ENCODE measurements at regions not wholly inside any gene's neighbourhood (a gene's known extent, or its start where the extent isn't known, plus 50 kb on each side); places are given as distances from the start of the nearest gene placed in this dataset.

- no peak overlapping the region for H3K27ac ChIP-seq (ENCODE audit: low read depth, low read length)
- H3K27me3 ChIP-seq (ENCODE audit: control insufficient read depth in 3 of 3, insufficient read depth in 3 of 3, low read length in 3 of 3) = no peaks in the 10 kb centered on the region
- peaks cover 0 to 3% (median 0%) of the 10 kb centered on the region in 3 donors for H3K4me1 ChIP-seq (ENCODE audit: control insufficient read depth in 3 of 3, insufficient read depth in 3 of 3, low read length in 3 of 3)
Observed at GRCh38 chr5:71771191-71771590, 52.1 kb downstream of the CARTPT start.

DNA sequence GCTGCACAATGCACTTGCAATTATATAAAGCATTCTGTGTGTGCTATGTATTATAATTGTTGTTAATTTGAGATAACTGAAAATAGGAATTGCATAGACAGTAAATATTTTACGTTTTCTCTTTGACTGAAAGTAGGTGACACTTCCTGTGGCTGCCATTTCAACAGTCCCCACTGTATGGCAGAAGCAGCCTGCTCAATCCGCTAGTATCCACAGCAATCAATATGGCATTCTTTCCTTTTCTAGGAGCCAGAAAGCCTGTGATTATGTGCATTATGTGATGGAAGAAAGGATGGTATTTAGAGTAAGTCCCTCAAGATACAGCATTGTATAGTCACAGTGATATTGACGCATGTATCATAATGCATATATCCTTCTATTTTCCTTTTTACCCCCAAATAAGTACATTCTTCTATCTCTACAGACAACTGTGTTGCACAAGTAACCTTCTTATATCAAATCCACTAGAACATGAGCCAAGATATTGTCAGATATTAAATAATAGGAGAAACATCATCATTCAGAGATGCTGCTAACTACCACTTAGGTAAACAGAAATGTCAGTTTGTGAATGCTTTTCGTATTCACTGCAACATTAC lies 59.7 kb downstream of the CARTPT start:
- Histone ChIP-seq H3K9me3 (ENCODE audit: control insufficient read depth in 3 of 3, low read length in 3 of 3) (no peaks in the 10 kb centered on the region), H3K36me3 (ENCODE audit: control insufficient read depth in 3 of 3, insufficient read depth in 3 of 3, low read length in 3 of 3) (no peaks in the 10 kb centered on the region), H3K27me3 (ENCODE audit: control insufficient read depth in 3 of 3, insufficient read depth in 3 of 3, low read length in 3 of 3) (no peaks in the 10 kb centered on the region), H3K27ac (ENCODE audit: low read depth, low read length) (no peak overlapping the region), H3K9ac (ENCODE audit: low read depth in 1 of 3, low read length in 3 of 3) (no peak overlapping the region), H3K4me1 (ENCODE audit: control insufficient read depth in 3 of 3, insufficient read depth in 3 of 3, low read length in 3 of 3) (peaks cover 0 to 3% (median 0%) of the 10 kb centered on the region in 3 donors), H3K4me3 (ENCODE audit: low read length in 3 of 3) (no peak overlapping the region)

More at GRCh38 chr5:71771191-71771590, 52.1 kb downstream of the CARTPT start:
- no peaks in the 10 kb centered on the region for H3K36me3 ChIP-seq (ENCODE audit: control insufficient read depth in 3 of 3, insufficient read depth in 3 of 3, low read length in 3 of 3)
- no peaks in the 10 kb centered on the region for H3K9me3 ChIP-seq (ENCODE audit: control insufficient read depth in 3 of 3, low read length in 3 of 3)
- H3K9ac ChIP-seq (ENCODE audit: low read depth in 1 of 3, low read length in 3 of 3) = no peak overlapping the region
- no peak overlapping the region for H3K4me3 ChIP-seq (ENCODE audit: low read length in 3 of 3)

DNA sequence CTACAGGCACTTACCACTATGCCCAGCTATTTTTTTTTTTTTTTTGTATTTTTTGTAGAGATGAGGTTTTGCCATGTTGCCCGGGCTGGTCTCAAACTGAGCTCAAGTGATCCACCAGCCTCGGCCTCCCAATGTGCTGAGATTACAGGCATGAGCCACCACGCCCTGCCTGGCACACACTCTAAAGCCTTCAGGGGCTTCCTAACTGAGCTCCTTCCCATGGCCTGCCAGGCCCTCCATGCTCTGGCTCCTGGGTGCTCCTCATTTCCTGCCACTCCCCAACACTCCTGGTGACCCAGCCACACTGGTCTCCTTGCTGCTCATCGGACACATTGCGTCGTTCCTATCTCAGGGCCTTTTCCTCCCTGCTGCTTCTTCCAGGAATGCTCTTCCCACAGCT lies 61.5 kb downstream of the CARTPT start:
- H3K9ac ChIP-seq (ENCODE audit: low read depth in 1 of 3, low read length in 3 of 3) = no peak overlapping the region
- H3K4me1 ChIP-seq (ENCODE audit: control insufficient read depth in 3 of 3, insufficient read depth in 3 of 3, low read length in 3 of 3) = peaks cover 0 to 3% (median 0%) of the 10 kb centered on the region in 3 donors
- H3K4me3 ChIP-seq (ENCODE audit: low read length in 3 of 3) = no peak overlapping the region
- H3K9me3 ChIP-seq (ENCODE audit: control insufficient read depth in 3 of 3, low read length in 3 of 3) = no peaks in the 10 kb centered on the region
- no peaks in the 10 kb centered on the region for H3K27me3 ChIP-seq (ENCODE audit: control insufficient read depth in 3 of 3, insufficient read depth in 3 of 3, low read length in 3 of 3)
- H3K27ac ChIP-seq (ENCODE audit: low read depth, low read length) = no peak overlapping the region
- no peaks in the 10 kb centered on the region for H3K36me3 ChIP-seq (ENCODE audit: control insufficient read depth in 3 of 3, insufficient read depth in 3 of 3, low read length in 3 of 3)

DNA sequence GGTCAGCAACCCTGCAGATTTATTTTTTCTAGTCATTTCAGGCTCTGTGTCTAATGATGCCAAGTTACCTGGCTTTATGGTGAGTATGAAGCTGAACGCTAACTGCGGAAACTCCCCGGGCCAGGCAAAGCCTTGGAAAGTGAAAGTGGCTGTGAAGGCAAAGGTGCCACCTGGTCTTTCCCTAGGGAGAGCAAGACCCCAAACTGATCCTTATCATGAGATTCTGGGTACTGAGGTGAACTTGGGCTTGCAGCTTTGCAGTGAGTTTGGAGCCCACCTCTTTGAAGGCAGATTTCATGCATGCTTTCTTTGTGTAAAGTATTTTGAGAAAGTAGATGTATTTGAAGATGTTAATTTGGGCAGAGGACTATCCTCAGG lies 63.3 kb downstream of the CARTPT start:
- Histone ChIP-seq H3K36me3 (ENCODE audit: control insufficient read depth in 3 of 3, insufficient read depth in 3 of 3, low read length in 3 of 3) (no peaks in the 10 kb centered on the region), H3K9me3 (ENCODE audit: control insufficient read depth in 3 of 3, low read length in 3 of 3) (no peaks in the 10 kb centered on the region), H3K9ac (ENCODE audit: low read depth in 1 of 3, low read length in 3 of 3) (no peak overlapping the region), H3K4me3 (ENCODE audit: low read length in 3 of 3) (peak overlapping the region in 2 of 3 donors; percentile 41 to 70), H3K4me1 (ENCODE audit: control insufficient read depth in 3 of 3, insufficient read depth in 3 of 3, low read length in 3 of 3) (peaks cover 0 to 3% (median 0%) of the 10 kb centered on the region in 3 donors), H3K27me3 (ENCODE audit: control insufficient read depth in 3 of 3, insufficient read depth in 3 of 3, low read length in 3 of 3) (no peaks in the 10 kb centered on the region), H3K27ac (ENCODE audit: low read depth, low read length) (no peak overlapping the region)

GRCh38 chr5:71782771-71783770 lies 64.0 kb downstream of the CARTPT start:
- Histone ChIP-seq H3K4me1 (ENCODE audit: control insufficient read depth in 3 of 3, insufficient read depth in 3 of 3, low read length in 3 of 3) (peaks cover 0 to 3% (median 0%) of the 10 kb centered on the region in 3 donors), H3K9me3 (ENCODE audit: control insufficient read depth in 3 of 3, low read length in 3 of 3) (no peaks in the 10 kb centered on the region), H3K9ac (ENCODE audit: low read depth in 1 of 3, low read length in 3 of 3) (peak overlapping the region in 2 of 3 donors; percentile 13 to 51), H3K27me3 (ENCODE audit: control insufficient read depth in 3 of 3, insufficient read depth in 3 of 3, low read length in 3 of 3) (no peaks in the 10 kb centered on the region), H3K36me3 (ENCODE audit: control insufficient read depth in 3 of 3, insufficient read depth in 3 of 3, low read length in 3 of 3) (no peaks in the 10 kb centered on the region), H3K4me3 (ENCODE audit: low read length in 3 of 3) (peak overlapping the region; percentile 35 to 70 (median 41)), H3K27ac (ENCODE audit: low read depth, low read length) (peak overlapping the region; percentile 16)

- Histone ChIP-seq H3K9ac (ENCODE audit: low read depth in 1 of 3, low read length in 3 of 3) (no peak overlapping the region), H3K27ac (ENCODE audit: low read depth, low read length) (no peak overlapping the region), H3K4me3 (ENCODE audit: low read length in 3 of 3) (no peak overlapping the region), H3K9me3 (ENCODE audit: control insufficient read depth in 3 of 3, low read length in 3 of 3) (no peaks in the 10 kb centered on the region), H3K27me3 (ENCODE audit: control insufficient read depth in 3 of 3, insufficient read depth in 3 of 3, low read length in 3 of 3) (no peaks in the 10 kb centered on the region), H3K36me3 (ENCODE audit: control insufficient read depth in 3 of 3, insufficient read depth in 3 of 3, low read length in 3 of 3) (no peaks in the 10 kb centered on the region), H3K4me1 (ENCODE audit: control insufficient read depth in 3 of 3, insufficient read depth in 3 of 3, low read length in 3 of 3) (peaks cover 0 to 3% (median 0%) of the 10 kb centered on the region in 3 donors)
Observed at GRCh38 chr5:71783891-71784290, 64.8 kb downstream of the CARTPT start.

- Histone ChIP-seq H3K36me3 (ENCODE audit: control insufficient read depth in 3 of 3, insufficient read depth in 3 of 3, low read length in 3 of 3) (no peaks in the 10 kb centered on the region), H3K4me3 (ENCODE audit: low read length in 3 of 3) (no peak overlapping the region), H3K4me1 (ENCODE audit: control insufficient read depth in 3 of 3, insufficient read depth in 3 of 3, low read length in 3 of 3) (peaks cover 0 to 3% (median 0%) of the 10 kb centered on the region in 3 donors), H3K27me3 (ENCODE audit: control insufficient read depth in 3 of 3, insufficient read depth in 3 of 3, low read length in 3 of 3) (peaks cover 0 to 5% (median 0%) of the 10 kb centered on the region in 3 donors), H3K9me3 (ENCODE audit: control insufficient read depth in 3 of 3, low read length in 3 of 3) (no peaks in the 10 kb centered on the region), H3K27ac (ENCODE audit: low read depth, low read length) (no peak overlapping the region), H3K9ac (ENCODE audit: low read depth in 1 of 3, low read length in 3 of 3) (no peak overlapping the region)
Observed at GRCh38 chr5:71786337-71787055, 67.4 kb downstream of the CARTPT start.

GRCh38 chr5:71788794-71789193 lies 69.7 kb downstream of the CARTPT start:
- Histone ChIP-seq H3K9ac (ENCODE audit: low read depth in 1 of 3, low read length in 3 of 3) (no peak overlapping the region), H3K36me3 (ENCODE audit: control insufficient read depth in 3 of 3, insufficient read depth in 3 of 3, low read length in 3 of 3) (no peaks in the 10 kb centered on the region), H3K27me3 (ENCODE audit: control insufficient read depth in 3 of 3, insufficient read depth in 3 of 3, low read length in 3 of 3) (peaks cover 0 to 5% (median 0%) of the 10 kb centered on the region in 3 donors), H3K4me3 (ENCODE audit: low read length in 3 of 3) (no peak overlapping the region), H3K4me1 (ENCODE audit: control insufficient read depth in 3 of 3, insufficient read depth in 3 of 3, low read length in 3 of 3) (no peaks in the 10 kb centered on the region), H3K9me3 (ENCODE audit: control insufficient read depth in 3 of 3, low read length in 3 of 3) (no peaks in the 10 kb centered on the region), H3K27ac (ENCODE audit: low read depth, low read length) (no peak overlapping the region)

DNA sequence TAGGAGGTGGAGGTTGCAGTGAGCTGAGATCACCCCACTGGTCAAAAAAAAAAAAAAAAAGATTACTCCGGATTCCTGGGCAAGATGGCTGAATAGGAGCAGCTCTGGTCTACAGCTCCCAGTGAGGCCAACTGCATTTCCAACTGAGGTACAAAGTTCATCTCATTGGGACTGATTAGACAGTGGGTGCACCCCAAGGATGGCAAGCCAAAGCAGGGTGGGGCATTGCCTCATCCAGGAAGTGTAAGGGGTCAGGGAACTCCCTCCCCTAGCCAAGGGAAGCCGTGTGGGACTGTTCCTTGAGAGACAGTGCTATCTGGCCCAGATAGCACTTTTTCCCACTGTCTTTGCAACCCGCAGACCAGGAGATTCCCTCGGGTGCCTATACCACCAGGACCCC lies 70.7 kb downstream of the CARTPT start:
- Histone ChIP-seq H3K4me1 (ENCODE audit: control insufficient read depth in 3 of 3, insufficient read depth in 3 of 3, low read length in 3 of 3) (no peaks in the 10 kb centered on the region), H3K9ac (ENCODE audit: low read depth in 1 of 3, low read length in 3 of 3) (no peak overlapping the region), H3K4me3 (ENCODE audit: low read length in 3 of 3) (no peak overlapping the region), H3K27ac (ENCODE audit: low read depth, low read length) (no peak overlapping the region), H3K27me3 (ENCODE audit: control insufficient read depth in 3 of 3, insufficient read depth in 3 of 3, low read length in 3 of 3) (peaks cover 0 to 5% (median 0%) of the 10 kb centered on the region in 3 donors), H3K9me3 (ENCODE audit: control insufficient read depth in 3 of 3, low read length in 3 of 3) (no peaks in the 10 kb centered on the region), H3K36me3 (ENCODE audit: control insufficient read depth in 3 of 3, insufficient read depth in 3 of 3, low read length in 3 of 3) (no peaks in the 10 kb centered on the region)
